Suprapubic skin (tissue), 3 donors: ENCODE measurements at regions not wholly inside any gene's neighbourhood (a gene's known extent, or its start where the extent isn't known, plus 50 kb on each side); places are given as distances from the start of the nearest gene placed in this dataset.

Source experiments
- CTCF ChIP-seq, 2 donors: fragments of 200-600 bp in 1 of 2; fragments of 450-650 bp in 1 of 2; sonication (generic) in 1 of 2; IDR thresholded peaks; one replicate each; pipeline ENCODE4 v1.5.1; 2016 to 2019; ENCODE audit warnings: antibody characterized with exemption in 2 of 2, mild to moderate bottlenecking in 1 of 2, moderate library complexity in 1 of 2
- EP300 ChIP-seq: sonication (generic); formaldehyde crosslinking; IDR thresholded peaks from one replicate; pipeline ENCODE4 v1.6.1; 2017; ENCODE audit warnings: antibody characterized with exemption
- POLR2A ChIP-seq, 2 donors: fragments of 450-650 bp; IDR thresholded peaks; one replicate each; pipeline ENCODE4 v1.6.1; 2017; ENCODE audit warnings: antibody characterized with exemption in 2 of 2, mild to moderate bottlenecking in 2 of 2, moderate library complexity in 2 of 2

- TF ChIP-seq CTCF (IDR thresholded peaks at IDR 0.05): no peak
- TF ChIP-seq EP300: no peak
- TF ChIP-seq POLR2A (IDR thresholded peaks at IDR 0.05): no peak
Measured at GRCh38 chr15:93384886-93385285, 295.9 kb upstream of the RGMA start.
